ENCODE measurements at regions not wholly inside any gene's neighbourhood (a gene's known extent, or its start where the extent isn't known, plus 50 kb on each side); places are given as distances from the start of the nearest gene placed in this dataset.

- TF ChIP-seq CTCF (IDR thresholded peaks at IDR 0.05) (no peak), POLR2AphosphoS5 (IDR thresholded peaks at IDR 0.05) (no peak), POLR2A (IDR thresholded peaks at IDR 0.05) (no peak), EP300 (IDR thresholded peaks at IDR 0.05) (no peak)
These were observed 132.9 kb upstream of the NRIP1 start for GRCh38 chr21:15197696-15198095.
